K562 (cell line): ENCODE measurements at regions not wholly inside any gene's neighbourhood (a gene's known extent, or its start where the extent isn't known, plus 50 kb on each side); places are given as distances from the start of the nearest gene placed in this dataset.

Source experiments
- ATAC-seq: fragments of 200-7000 bp; cut with Tn5 transposase; 3 replicates; pipeline ENCODE4 v1.9.1; 2020; ENCODE audit warnings: moderate library complexity
- BruUV-seq: library from RNA; stranded (reverse); fragments of 400-500 nt; replicated peaks from 2 replicates; lab custom pipeline; 2021; lab: Mats Ljungman, UMichigan
- CTCF ChIA-PET: fragments of 300-600 bp; formaldehyde crosslinking; extraction: SDS; loops from one replicate; lab custom pipeline; 2021; ENCODE audit warnings: low intra/inter-chr PET ratio; lab: Yijun Ruan, JAX
- POLR2A ChIA-PET: fragments of 300-600, 350-650 bp; sonication (Branson Sonifier 250); formaldehyde crosslinking; extraction: SDS; loops from one replicate; lab custom pipeline; 2021; ENCODE audit warnings: antibody characterized with exemption, inconsistent platforms; lab: Yijun Ruan, JAX
- DNase-seq, 4 experiments: peaks; one replicate each; pipeline versions ENCODE4 v3.0.0 to v3.0.0-alpha.2; 2011 to 2018; ENCODE audit warnings: low spot score in 3 of 4, mixed read lengths in 3 of 4; ENCODE audit errors: extremely low read depth in 1 of 4
- FAIRE-seq: peaks from 2 replicates; lab custom pipeline; 2011; peaks lifted over from hg19 to GRCh38; lab: Jason Lieb, UNC
- H2AFZ ChIP-seq: 2 replicates; pipeline ENCODE4 v1.6.0; 2011; ENCODE audit warnings: low read depth, low read length, control low read depth, inconsistent platforms
- H3K27ac ChIP-seq: fragments of 200-600 bp; 3 replicates; pipeline ENCODE4 v1.8.0; 2011; ENCODE audit warnings: low read depth, mild to moderate bottlenecking, control low read depth, inconsistent platforms, low read length, moderate library complexity, mixed read lengths; ENCODE audit errors: extremely low read depth
- H3K27me3 ChIP-seq, 2 experiments: fragments of 300-600 bp in 1 of 2; 2 replicates in 1 of 2; 3 replicates in 1 of 2; pipeline versions ENCODE4 v1.6.0 to v1.8.0; 2011; ENCODE audit warnings: inconsistent platforms in 2 of 2, low read length in 2 of 2, mild to moderate bottlenecking in 1 of 2, mixed read lengths in 1 of 2, moderate library complexity in 1 of 2; ENCODE audit not compliant: control insufficient read depth in 2 of 2, insufficient read depth in 2 of 2
- H3K36me3 ChIP-seq: fragments of 300-600 bp; 3 replicates; pipeline ENCODE4 v1.8.0; 2011; ENCODE audit warnings: mild to moderate bottlenecking, low read length, inconsistent platforms; ENCODE audit not compliant: control insufficient read depth, insufficient read depth
- H3K4me1 ChIP-seq, 2 experiments: fragments of 200-600 bp in 1 of 2; replicated peaks in 1 of 2; 2 replicates in 1 of 2; 3 replicates in 1 of 2; pipeline versions ENCODE4 v1.5.1 to v1.8.0; 2011; ENCODE audit warnings: inconsistent platforms in 2 of 2, low read length in 2 of 2, mild to moderate bottlenecking in 1 of 2, mixed read lengths in 1 of 2, moderate library complexity in 1 of 2; ENCODE audit not compliant: control insufficient read depth in 2 of 2, insufficient read depth in 2 of 2
- H3K4me2 ChIP-seq: 2 replicates; pipeline ENCODE4 v1.6.1; 2011; ENCODE audit warnings: low read length, control low read depth, inconsistent platforms, mixed read lengths; ENCODE audit not compliant: insufficient read depth
- H3K4me3 ChIP-seq: fragments of 200-600 bp; sonication (generic), shearing (Covaris generic); 2 replicates; pipeline ENCODE4 v1.5.1; 2016; ENCODE audit warnings: control low read depth, inconsistent platforms
- H3K79me2 ChIP-seq: fragments of 200-600 bp; 3 replicates; pipeline ENCODE4 v1.8.0; 2011; ENCODE audit warnings: low read length, inconsistent platforms; ENCODE audit not compliant: control insufficient read depth, insufficient read depth
- H3K9ac ChIP-seq, 2 experiments: 2 replicates each; pipeline versions ENCODE4 v1.6.0 to v1.6.1; 2011; ENCODE audit warnings: low read depth in 2 of 2, low read length in 2 of 2, control low read depth in 1 of 2, inconsistent platforms in 1 of 2, mild to moderate bottlenecking in 1 of 2, mixed read lengths in 1 of 2; ENCODE audit not compliant: insufficient read depth in 1 of 2
- H3K9me1 ChIP-seq: one replicate; pipeline ENCODE4 v1.6.0; 2011; ENCODE audit warnings: inconsistent platforms, mild to moderate bottlenecking, low read length, moderate library complexity; ENCODE audit not compliant: control insufficient read depth, insufficient read depth
- H3K9me3 ChIP-seq: replicated peaks from 2 replicates; pipeline ENCODE4 v1.5.1; 2011; ENCODE audit warnings: low read depth, low read length, inconsistent platforms; ENCODE audit not compliant: control insufficient read depth, insufficient read depth
- H4K20me1 ChIP-seq: replicated peaks from 2 replicates; pipeline ENCODE4 v1.6.1; 2011; ENCODE audit warnings: low read length, inconsistent platforms, mixed read lengths; ENCODE audit not compliant: control insufficient read depth, insufficient read depth
- DNMT1 ChIP-seq: fragments of 450-650 bp; IDR thresholded peaks from 2 replicates; pipeline ENCODE4 v1.6.1; 2016; ENCODE audit warnings: antibody characterized with exemption, mild to moderate bottlenecking
- MAFK ChIP-seq: IDR thresholded peaks from 2 replicates; pipeline ENCODE4 v1.6.1; 2011; ENCODE audit warnings: low read length, improper control_type of control experiment
- ZKSCAN3 ChIP-seq: fragments of 250-450 bp; sonication (Bioruptor Pico); IDR thresholded peaks from 2 replicates; pipeline ENCODE4 v1.4.0; 2020
- ZNF143 ChIP-seq: sonication (generic); formaldehyde crosslinking; IDR thresholded peaks from 2 replicates; pipeline ENCODE4 v1.9.0; 2022; ENCODE audit warnings: mild to moderate bottlenecking, missing genetic modification reagents
- WGBS: fragments of 100-300 bp; shearing (Covaris generic); methylation state at CpG from one replicate; pipeline ENCODE4 v1.1.6; 2016; ENCODE audit warnings: low coverage, mixed read lengths; ENCODE audit not compliant: insufficient coverage; ENCODE audit errors: missing lambda C conversion rate; 5-methylcytosine and 5-hydroxymethylcytosine counted together
- in situ Hi-C: fragments of 300-500 bp; cut with MboI; formaldehyde crosslinking; loops from 4 replicates; pipeline ENCODE4 v1.15.0; 2018; ENCODE audit warnings: inconsistent platforms, mixed read lengths
- intact Hi-C: fragments of 100-400 bp; cut with micrococcal nuclease; formaldehyde crosslinking; loops from 2 replicates; pipeline ENCODE4 v1.14.2; 2022
- TF ChIP-seq, protein P1 (sequence below): fragments of 450-650 bp; conservative IDR thresholded peaks from 2 replicates; pipeline ENCODE4 v1.6.1; 2016; ENCODE audit warnings: missing genetic modification characterization, low read depth, mild to moderate bottlenecking, missing compliant biosample characterization, moderate library complexity
- TF ChIP-seq, protein P2 (sequence below): fragments of 200-400 bp; formaldehyde crosslinking; IDR thresholded peaks from 2 replicates; pipeline ENCODE4 v1.6.1; 2017; ENCODE audit warnings: mild to moderate bottlenecking, low read depth, low read length, moderate library complexity

DNA sequence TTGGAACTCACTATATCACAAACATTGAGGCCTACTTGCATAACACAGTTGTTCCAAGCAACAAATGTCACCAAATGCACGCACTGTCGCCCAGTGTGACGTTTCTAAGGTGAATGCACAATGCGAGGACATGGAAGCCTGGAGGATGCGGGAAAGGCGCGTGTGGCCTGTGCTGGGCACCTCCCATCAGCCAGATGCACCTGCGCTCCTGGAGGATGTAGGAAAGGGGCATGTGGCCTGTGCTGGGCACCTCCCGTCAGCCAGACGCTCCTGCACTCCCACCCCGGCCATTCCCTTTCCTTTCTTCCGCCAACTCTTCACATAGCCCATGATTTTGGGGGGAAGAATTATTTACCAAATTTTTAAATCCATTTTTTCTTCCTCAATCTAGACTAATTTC lies 202.4 kb upstream of the SOX1 start:
- POLR2A ChIA-PET, result no interaction called here
- H3K4me2 ChIP-seq, result no peak overlapping the region
- H3K4me3 ChIP-seq, result no peak overlapping the region
- DNase-seq (no peak), FAIRE-seq (no peak), ATAC-seq (no peak)
- H3K79me2 ChIP-seq, result no peaks in the 10 kb centered on the region
- no peak overlapping the region for H3K27ac ChIP-seq
- no peaks in the 10 kb centered on the region for H3K36me3 ChIP-seq
- no peaks in the 10 kb centered on the region for H3K9me3 ChIP-seq
- H3K27me3 ChIP-seq, result peaks cover 0 to 19% of the 10 kb centered on the region in 2 experiments; a peak in 3 of 5 replicates
- no peaks in the 10 kb centered on the region for H4K20me1 ChIP-seq
- no peaks in the 10 kb centered on the region for H3K4me1 ChIP-seq
- no peak overlapping the region for H3K9ac ChIP-seq
- no peak overlapping the region for H2AFZ ChIP-seq
- BruUV-seq, result no TSS peak
- no peaks in the 10 kb centered on the region for H3K9me1 ChIP-seq
- CTCF ChIA-PET, result no interaction called here
- TF ChIP-seq ZKSCAN3 (CRISPR knock-in tag) (no peak), MAFK (no peak), ZNF143 (CRISPR knock-in tag) (no peak), DNMT1 (no peak)
- TF ChIP-seq, protein P1, sequence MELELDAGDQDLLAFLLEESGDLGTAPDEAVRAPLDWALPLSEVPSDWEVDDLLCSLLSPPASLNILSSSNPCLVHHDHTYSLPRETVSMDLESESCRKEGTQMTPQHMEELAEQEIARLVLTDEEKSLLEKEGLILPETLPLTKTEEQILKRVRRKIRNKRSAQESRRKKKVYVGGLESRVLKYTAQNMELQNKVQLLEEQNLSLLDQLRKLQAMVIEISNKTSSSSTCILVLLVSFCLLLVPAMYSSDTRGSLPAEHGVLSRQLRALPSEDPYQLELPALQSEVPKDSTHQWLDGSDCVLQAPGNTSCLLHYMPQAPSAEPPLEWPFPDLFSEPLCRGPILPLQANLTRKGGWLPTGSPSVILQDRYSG (tag), result no peak
- TF ChIP-seq, protein P2, sequence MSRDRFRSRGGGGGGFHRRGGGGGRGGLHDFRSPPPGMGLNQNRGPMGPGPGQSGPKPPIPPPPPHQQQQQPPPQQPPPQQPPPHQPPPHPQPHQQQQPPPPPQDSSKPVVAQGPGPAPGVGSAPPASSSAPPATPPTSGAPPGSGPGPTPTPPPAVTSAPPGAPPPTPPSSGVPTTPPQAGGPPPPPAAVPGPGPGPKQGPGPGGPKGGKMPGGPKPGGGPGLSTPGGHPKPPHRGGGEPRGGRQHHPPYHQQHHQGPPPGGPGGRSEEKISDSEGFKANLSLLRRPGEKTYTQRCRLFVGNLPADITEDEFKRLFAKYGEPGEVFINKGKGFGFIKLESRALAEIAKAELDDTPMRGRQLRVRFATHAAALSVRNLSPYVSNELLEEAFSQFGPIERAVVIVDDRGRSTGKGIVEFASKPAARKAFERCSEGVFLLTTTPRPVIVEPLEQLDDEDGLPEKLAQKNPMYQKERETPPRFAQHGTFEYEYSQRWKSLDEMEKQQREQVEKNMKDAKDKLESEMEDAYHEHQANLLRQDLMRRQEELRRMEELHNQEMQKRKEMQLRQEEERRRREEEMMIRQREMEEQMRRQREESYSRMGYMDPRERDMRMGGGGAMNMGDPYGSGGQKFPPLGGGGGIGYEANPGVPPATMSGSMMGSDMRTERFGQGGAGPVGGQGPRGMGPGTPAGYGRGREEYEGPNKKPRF, result no peak
- whole genome bisulfite sequencing, result 0% methylated on average over 8 of the region's 12 CpGs
- intact Hi-C loops, result no loop called here
- in situ Hi-C loops, result no loop called here
